Fibroblast of lung (primary cell): ENCODE measurements at regions not wholly inside any gene's neighbourhood (a gene's known extent, or its start where the extent isn't known, plus 50 kb on each side); places are given as distances from the start of the nearest gene placed in this dataset.

Experiments used
- DNase-seq, 2 donors: peaks; one replicate each; pipeline versions ENCODE4 v3.0.0 to v3.0.0-alpha.2; 2010; ENCODE audit warnings: low read depth in 2 of 2
- H2AFZ ChIP-seq: 2 replicates; pipeline ENCODE4 v1.5.1; 2012; ENCODE audit warnings: low read length, control low read depth, inconsistent platforms
- H3K27ac ChIP-seq: 2 replicates; pipeline ENCODE4 v1.5.1; 2011; ENCODE audit warnings: low read length, control low read depth; ENCODE audit not compliant: insufficient read depth
- H3K27me3 ChIP-seq: 2 replicates; pipeline ENCODE4 v1.5.1; 2011; ENCODE audit warnings: mild to moderate bottlenecking, low read length; ENCODE audit not compliant: control insufficient read depth, insufficient read depth
- H3K36me3 ChIP-seq: 2 replicates; pipeline ENCODE4 v1.5.1; 2011; ENCODE audit warnings: low read length; ENCODE audit not compliant: control insufficient read depth, insufficient read depth
- H3K4me1 ChIP-seq: 2 replicates; pipeline ENCODE4 v1.5.1; 2011; ENCODE audit warnings: low read length; ENCODE audit not compliant: control insufficient read depth, insufficient read depth; ENCODE audit errors: extremely low read depth
- H3K4me2 ChIP-seq: 2 replicates; pipeline ENCODE4 v1.5.1; 2011; ENCODE audit warnings: low read length, control low read depth; ENCODE audit not compliant: insufficient read depth; ENCODE audit errors: extremely low read depth
- H3K4me3 ChIP-seq, 4 experiments: fragments of 200-600 bp in 1 of 4; sonication (generic) in 1 of 4; replicated peaks in 1 of 4; 2 replicates each; pipeline ENCODE4 v1.5.1; 2011 to 2016; ENCODE audit warnings: low read length in 4 of 4, low read depth in 3 of 4, mild to moderate bottlenecking in 3 of 4, control low read depth in 2 of 4, inconsistent platforms in 1 of 4, mixed read lengths in 1 of 4; ENCODE audit not compliant: insufficient read depth in 1 of 4; ENCODE audit errors: control extremely low read depth in 1 of 4
- H3K79me2 ChIP-seq: 2 replicates; pipeline ENCODE4 v1.5.1; 2012; ENCODE audit warnings: mild to moderate bottlenecking, low read length, inconsistent platforms; ENCODE audit not compliant: control insufficient read depth, insufficient read depth
- H3K9ac ChIP-seq: 2 replicates; pipeline ENCODE4 v1.5.1; 2011; ENCODE audit warnings: mild to moderate bottlenecking, low read length, control low read depth; ENCODE audit not compliant: insufficient read depth
- H3K9me3 ChIP-seq: 2 replicates; pipeline ENCODE4 v1.5.1; 2012; ENCODE audit warnings: low read depth, low read length; ENCODE audit not compliant: control insufficient read depth, insufficient read depth
- H4K20me1 ChIP-seq: 2 replicates; pipeline ENCODE4 v1.5.1; 2011; ENCODE audit warnings: low read length; ENCODE audit not compliant: control insufficient read depth, insufficient read depth; ENCODE audit errors: extremely low read depth
- CTCF ChIP-seq, 2 donors: IDR thresholded peaks in 1 of 2; conservative IDR thresholded peaks in 1 of 2; 1 replicate in 1 of 2; 2 replicates in 1 of 2; pipeline ENCODE4 v1.5.1; 2011 to 2012; ENCODE audit warnings: low read length in 2 of 2, control low read depth in 1 of 2, inconsistent platforms in 1 of 2, low read depth in 1 of 2, mild to moderate bottlenecking in 1 of 2
- EZH2 ChIP-seq: IDR thresholded peaks from 2 replicates; pipeline ENCODE4 v1.5.1; 2012; ENCODE audit warnings: low read length, control low read depth, mild to moderate bottlenecking; ENCODE audit errors: missing control alignments

DNA sequence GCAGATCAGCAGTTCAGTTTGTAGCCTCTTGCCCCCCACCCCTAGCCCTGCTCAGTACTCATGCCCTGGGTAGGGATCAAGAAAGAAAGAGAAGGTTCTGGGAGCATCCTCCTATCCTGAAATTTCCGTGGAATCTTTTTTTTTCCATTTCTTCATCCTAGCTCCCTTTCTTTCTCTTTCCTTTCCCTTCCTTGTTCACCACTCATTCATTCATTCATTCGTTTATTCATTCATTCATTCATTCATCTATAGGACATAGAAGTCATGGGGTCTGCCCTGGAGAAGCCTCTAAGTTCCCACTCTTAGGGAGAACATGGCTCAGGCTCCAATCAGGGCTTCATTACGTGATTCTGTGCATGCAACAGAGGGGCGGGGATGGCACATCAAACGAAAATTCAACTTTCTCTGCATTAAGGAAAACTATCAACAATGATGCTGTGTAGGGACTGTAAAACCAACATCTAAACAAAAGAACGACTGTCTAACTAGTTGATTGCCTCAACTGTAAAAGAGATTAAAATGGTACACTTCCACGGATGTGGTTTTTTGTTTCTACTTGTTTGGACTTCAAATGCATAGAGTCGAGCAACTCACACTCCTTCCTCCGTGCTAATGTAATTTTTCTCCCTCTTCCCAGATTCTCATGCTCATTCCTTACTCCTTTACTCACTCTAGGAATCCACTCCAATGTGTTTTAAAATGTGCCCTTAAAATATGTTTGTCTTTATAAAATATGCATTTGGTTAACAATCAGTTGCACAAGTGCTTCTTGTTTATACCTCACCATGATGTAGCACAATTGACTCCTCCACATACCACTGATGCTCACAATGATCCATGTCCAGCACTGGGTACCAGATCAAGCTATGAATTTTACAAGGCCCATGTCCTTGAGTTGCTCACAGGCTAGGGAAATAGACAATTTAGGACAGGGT is 101.2 kb upstream of the SLC2A1 start:
- DNase-seq: peak in 1 of 2 donors; percentile 7
- no peaks in the 10 kb centered on the region for H3K79me2 ChIP-seq
- H3K4me3 ChIP-seq: no peak overlapping the region
- H3K9me3 ChIP-seq: no peaks in the 10 kb centered on the region
- no peaks in the 10 kb centered on the region for H3K27me3 ChIP-seq
- no peak overlapping the region for H3K9ac ChIP-seq
- H3K4me2 ChIP-seq: no peak overlapping the region
- no peaks in the 10 kb centered on the region for H3K36me3 ChIP-seq
- H3K27ac ChIP-seq: no peak overlapping the region
- no peaks in the 10 kb centered on the region for H3K4me1 ChIP-seq
- H4K20me1 ChIP-seq: no peaks in the 10 kb centered on the region
- no peak for TF ChIP-seq EZH2
- no peak for TF ChIP-seq CTCF (conservative IDR thresholded peaks at IDR 0.05 in 1 of 2, IDR thresholded peaks at IDR 0.05 in 1 of 2; ENCODE audit: low read depth in 1 of 2, low read length in 2 of 2)
- no peak overlapping the region for H2AFZ ChIP-seq

DNA sequence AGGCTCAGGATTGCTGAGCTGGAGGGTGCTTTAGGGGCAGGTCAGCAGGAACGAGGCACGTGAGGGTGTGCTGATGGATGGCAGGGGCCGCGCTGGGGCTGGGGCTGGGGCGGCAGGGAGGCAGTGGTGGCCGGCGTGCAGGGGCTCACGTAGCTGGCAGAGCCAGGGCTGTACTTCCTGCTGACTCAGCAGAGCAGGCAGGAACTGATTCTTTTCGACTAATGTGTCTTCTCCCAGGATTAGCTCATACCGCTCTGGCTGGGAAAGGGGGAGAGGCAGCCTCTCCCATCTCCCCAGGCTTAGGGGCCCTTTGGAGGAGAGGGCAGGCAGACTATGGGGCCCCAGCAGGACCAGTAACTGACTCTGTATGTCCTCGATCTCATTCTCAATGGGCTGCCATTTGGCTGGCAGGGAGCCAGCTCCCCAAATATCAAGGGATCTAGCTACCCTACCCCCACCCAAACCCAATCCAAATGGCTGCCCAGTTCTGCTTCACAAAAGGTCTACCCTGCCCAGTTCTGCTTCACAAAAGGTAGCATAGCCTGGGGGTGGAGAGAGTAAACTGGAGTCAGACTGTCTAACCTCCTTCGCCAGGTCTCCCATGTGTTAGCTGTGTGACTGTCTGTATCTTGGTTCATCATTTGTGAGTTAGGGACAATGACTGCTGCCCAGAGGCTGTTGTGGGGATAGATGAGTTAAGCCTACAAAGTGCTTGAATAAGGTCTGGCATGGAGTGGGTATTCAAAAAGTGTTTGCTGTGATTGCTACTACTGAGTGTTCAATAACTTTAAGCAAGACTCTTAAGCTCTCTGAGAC is 100.1 kb upstream of the SLC2A1 start:
- Histone ChIP-seq H3K27me3 (no peaks in the 10 kb centered on the region), H3K9ac (no peak overlapping the region), H3K27ac (no peak overlapping the region), H2AFZ (no peak overlapping the region), H3K4me1 (no peaks in the 10 kb centered on the region), H4K20me1 (no peaks in the 10 kb centered on the region), H3K4me3 (no peak overlapping the region), H3K9me3 (no peaks in the 10 kb centered on the region), H3K79me2 (no peaks in the 10 kb centered on the region), H3K36me3 (no peaks in the 10 kb centered on the region), H3K4me2 (no peak overlapping the region)
- peak; percentile 57 to 60 for DNase-seq
- TF ChIP-seq EZH2 (no peak), CTCF (conservative IDR thresholded peaks at IDR 0.05 in 1 of 2, IDR thresholded peaks at IDR 0.05 in 1 of 2; ENCODE audit: low read depth in 1 of 2, low read length in 2 of 2) (no peak)

DNA sequence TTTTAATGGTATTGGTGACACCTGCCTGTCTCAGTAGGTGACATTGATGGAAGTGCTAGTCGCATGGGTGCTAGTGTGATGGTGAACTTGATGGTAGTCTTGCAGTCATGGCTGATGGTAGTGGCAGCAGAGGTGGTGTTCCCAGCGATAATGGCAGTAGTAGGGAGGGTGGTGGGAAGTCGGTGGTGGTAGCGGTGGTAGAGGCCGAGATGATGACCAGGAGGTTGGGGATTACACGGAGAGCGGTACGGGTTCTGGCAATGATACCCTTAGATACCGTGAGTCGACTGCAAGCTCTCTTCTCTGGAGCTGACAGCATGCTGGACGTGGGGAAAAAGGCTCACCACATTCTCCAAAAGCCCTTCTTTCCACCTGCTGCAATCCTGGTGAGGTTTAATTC is 99.4 kb upstream of the SLC2A1 start:
- Histone ChIP-seq H3K9me3 (no peaks in the 10 kb centered on the region), H4K20me1 (no peaks in the 10 kb centered on the region), H3K4me2 (no peak overlapping the region), H3K36me3 (no peaks in the 10 kb centered on the region), H2AFZ (no peak overlapping the region), H3K79me2 (no peaks in the 10 kb centered on the region), H3K4me3 (no peak overlapping the region), H3K9ac (no peak overlapping the region), H3K4me1 (no peaks in the 10 kb centered on the region), H3K27ac (no peak overlapping the region), H3K27me3 (no peaks in the 10 kb centered on the region)
- no peak for DNase-seq
- no peak for TF ChIP-seq EZH2
- no peak for TF ChIP-seq CTCF (conservative IDR thresholded peaks at IDR 0.05 in 1 of 2, IDR thresholded peaks at IDR 0.05 in 1 of 2; ENCODE audit: low read depth in 1 of 2, low read length in 2 of 2)
